GM23338 (cell line): ENCODE measurements at regions not wholly inside any gene's neighbourhood (a gene's known extent, or its start where the extent isn't known, plus 50 kb on each side); places are given as distances from the start of the nearest gene placed in this dataset.

Source experiments
- EZH2 ChIP-seq: fragments of 200-600 bp; sonication (generic); IDR thresholded peaks from one replicate; pipeline ENCODE4 v1.8.0; 2017; ENCODE audit warnings: antibody characterized with exemption, mild to moderate bottlenecking, low read depth; ENCODE audit not compliant: unreplicated experiment
- EZH2phosphoT487 ChIP-seq: fragments of 200-600 bp; sonication (generic); IDR thresholded peaks from one replicate; pipeline ENCODE4 v1.8.1; 2018; ENCODE audit warnings: antibody characterized with exemption; ENCODE audit not compliant: unreplicated experiment
- JUNB ChIP-seq: IDR thresholded peaks from one replicate; pipeline ENCODE4 v1.6.1; 2016; ENCODE audit warnings: antibody characterized with exemption; ENCODE audit not compliant: unreplicated experiment
- POLR2AphosphoS5 ChIP-seq: IDR thresholded peaks from 2 replicates; pipeline ENCODE4 v1.6.1; 2016; ENCODE audit warnings: antibody characterized with exemption, low read depth
- ZNF114 ChIP-seq: fragments of 250-450 bp; sonication (Bioruptor Pico); IDR thresholded peaks from 2 replicates; pipeline ENCODE4 v1.5.0; 2020; ENCODE audit warnings: mild to moderate bottlenecking, moderate library complexity
- TF ChIP-seq, protein P1 (sequence below): IDR thresholded peaks from one replicate; pipeline ENCODE4 v1.6.1; 2018; ENCODE audit warnings: antibody characterized with exemption; ENCODE audit not compliant: unreplicated experiment
- TF ChIP-seq, protein P2 (sequence below), 2 experiments: fragments of 200-600 bp in 1 of 2; sonication (generic) in 1 of 2; conservative IDR thresholded peaks; 2 replicates each; pipeline versions ENCODE4 v1.5.1 to v1.6.1; 2016 to 2017; ENCODE audit warnings: antibody characterized with exemption in 2 of 2, low read depth in 2 of 2, mild to moderate bottlenecking in 2 of 2, moderate library complexity in 1 of 2
- TF ChIP-seq, protein P3 (sequence below): IDR thresholded peaks from 2 replicates; pipeline ENCODE4 v1.6.1; 2016; ENCODE audit warnings: antibody characterized with exemption

DNA sequence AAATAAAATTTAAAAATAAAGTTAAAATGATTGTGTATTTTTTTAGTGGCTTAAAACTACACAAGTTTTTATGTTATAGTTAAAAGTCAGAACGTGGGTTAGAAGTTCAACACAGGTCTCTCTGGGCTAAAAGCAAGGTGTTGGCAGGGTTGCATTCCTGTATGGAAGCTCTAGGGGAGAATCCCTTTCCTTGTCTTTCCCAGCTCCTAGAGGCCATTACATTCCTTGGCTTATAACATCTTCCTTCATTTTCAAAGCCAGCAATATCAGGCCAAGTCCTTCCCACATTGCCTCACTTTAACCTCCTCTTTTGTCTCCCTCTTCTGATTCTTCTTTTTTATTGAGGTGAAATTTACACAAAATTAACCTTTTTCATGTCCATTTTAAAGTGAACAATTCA is 52.4 kb upstream of the EEPD1 start:
- TF ChIP-seq, protein P1, sequence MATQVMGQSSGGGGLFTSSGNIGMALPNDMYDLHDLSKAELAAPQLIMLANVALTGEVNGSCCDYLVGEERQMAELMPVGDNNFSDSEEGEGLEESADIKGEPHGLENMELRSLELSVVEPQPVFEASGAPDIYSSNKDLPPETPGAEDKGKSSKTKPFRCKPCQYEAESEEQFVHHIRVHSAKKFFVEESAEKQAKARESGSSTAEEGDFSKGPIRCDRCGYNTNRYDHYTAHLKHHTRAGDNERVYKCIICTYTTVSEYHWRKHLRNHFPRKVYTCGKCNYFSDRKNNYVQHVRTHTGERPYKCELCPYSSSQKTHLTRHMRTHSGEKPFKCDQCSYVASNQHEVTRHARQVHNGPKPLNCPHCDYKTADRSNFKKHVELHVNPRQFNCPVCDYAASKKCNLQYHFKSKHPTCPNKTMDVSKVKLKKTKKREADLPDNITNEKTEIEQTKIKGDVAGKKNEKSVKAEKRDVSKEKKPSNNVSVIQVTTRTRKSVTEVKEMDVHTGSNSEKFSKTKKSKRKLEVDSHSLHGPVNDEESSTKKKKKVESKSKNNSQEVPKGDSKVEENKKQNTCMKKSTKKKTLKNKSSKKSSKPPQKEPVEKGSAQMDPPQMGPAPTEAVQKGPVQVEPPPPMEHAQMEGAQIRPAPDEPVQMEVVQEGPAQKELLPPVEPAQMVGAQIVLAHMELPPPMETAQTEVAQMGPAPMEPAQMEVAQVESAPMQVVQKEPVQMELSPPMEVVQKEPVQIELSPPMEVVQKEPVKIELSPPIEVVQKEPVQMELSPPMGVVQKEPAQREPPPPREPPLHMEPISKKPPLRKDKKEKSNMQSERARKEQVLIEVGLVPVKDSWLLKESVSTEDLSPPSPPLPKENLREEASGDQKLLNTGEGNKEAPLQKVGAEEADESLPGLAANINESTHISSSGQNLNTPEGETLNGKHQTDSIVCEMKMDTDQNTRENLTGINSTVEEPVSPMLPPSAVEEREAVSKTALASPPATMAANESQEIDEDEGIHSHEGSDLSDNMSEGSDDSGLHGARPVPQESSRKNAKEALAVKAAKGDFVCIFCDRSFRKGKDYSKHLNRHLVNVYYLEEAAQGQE = no peak
- TF ChIP-seq EZH2 = no peak
- TF ChIP-seq, protein P2, sequence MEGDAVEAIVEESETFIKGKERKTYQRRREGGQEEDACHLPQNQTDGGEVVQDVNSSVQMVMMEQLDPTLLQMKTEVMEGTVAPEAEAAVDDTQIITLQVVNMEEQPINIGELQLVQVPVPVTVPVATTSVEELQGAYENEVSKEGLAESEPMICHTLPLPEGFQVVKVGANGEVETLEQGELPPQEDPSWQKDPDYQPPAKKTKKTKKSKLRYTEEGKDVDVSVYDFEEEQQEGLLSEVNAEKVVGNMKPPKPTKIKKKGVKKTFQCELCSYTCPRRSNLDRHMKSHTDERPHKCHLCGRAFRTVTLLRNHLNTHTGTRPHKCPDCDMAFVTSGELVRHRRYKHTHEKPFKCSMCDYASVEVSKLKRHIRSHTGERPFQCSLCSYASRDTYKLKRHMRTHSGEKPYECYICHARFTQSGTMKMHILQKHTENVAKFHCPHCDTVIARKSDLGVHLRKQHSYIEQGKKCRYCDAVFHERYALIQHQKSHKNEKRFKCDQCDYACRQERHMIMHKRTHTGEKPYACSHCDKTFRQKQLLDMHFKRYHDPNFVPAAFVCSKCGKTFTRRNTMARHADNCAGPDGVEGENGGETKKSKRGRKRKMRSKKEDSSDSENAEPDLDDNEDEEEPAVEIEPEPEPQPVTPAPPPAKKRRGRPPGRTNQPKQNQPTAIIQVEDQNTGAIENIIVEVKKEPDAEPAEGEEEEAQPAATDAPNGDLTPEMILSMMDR (conservative IDR thresholded peaks at IDR 0.05; ENCODE audit: low read depth in 2 of 2) = no peak
- no peak for TF ChIP-seq POLR2AphosphoS5
- TF ChIP-seq, protein P3, sequence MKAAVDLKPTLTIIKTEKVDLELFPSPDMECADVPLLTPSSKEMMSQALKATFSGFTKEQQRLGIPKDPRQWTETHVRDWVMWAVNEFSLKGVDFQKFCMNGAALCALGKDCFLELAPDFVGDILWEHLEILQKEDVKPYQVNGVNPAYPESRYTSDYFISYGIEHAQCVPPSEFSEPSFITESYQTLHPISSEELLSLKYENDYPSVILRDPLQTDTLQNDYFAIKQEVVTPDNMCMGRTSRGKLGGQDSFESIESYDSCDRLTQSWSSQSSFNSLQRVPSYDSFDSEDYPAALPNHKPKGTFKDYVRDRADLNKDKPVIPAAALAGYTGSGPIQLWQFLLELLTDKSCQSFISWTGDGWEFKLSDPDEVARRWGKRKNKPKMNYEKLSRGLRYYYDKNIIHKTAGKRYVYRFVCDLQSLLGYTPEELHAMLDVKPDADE = no peak
- TF ChIP-seq EZH2phosphoT487 = no peak
- no peak for TF ChIP-seq JUNB
- TF ChIP-seq ZNF114 = no peak
